Kidney (tissue), 13 donors: ENCODE measurements at regions not wholly inside any gene's neighbourhood (a gene's known extent, or its start where the extent isn't known, plus 50 kb on each side); places are given as distances from the start of the nearest gene placed in this dataset.
A peak's percentile ranks its signal among the peaks of the same experiment; 100 is the strongest.

Experiments used
- DNase-seq, 5 donors: peaks; one replicate each; pipeline ENCODE4 v3.0.0-alpha.2; 2013 to 2020
- FAIRE-seq: peaks from 2 replicates; lab custom pipeline; 2012; peaks lifted over from hg19 to GRCh38; lab: Jason Lieb, UNC
- H3K27ac ChIP-seq, 2 donors: one replicate each; pipeline ENCODE4 v1.7.0; 2013; ENCODE audit warnings: low read depth in 2 of 2, low read length in 2 of 2, inconsistent platforms in 1 of 2
- H3K27me3 ChIP-seq: one replicate; pipeline ENCODE4 v1.7.1; 2013; ENCODE audit warnings: low read length, inconsistent platforms; ENCODE audit not compliant: control insufficient read depth, insufficient read depth
- H3K36me3 ChIP-seq, 3 donors: one replicate each; pipeline versions ENCODE4 v1.7.0 to v1.7.1; 2013; ENCODE audit warnings: low read length in 3 of 3, control low read depth in 1 of 3, inconsistent platforms in 1 of 3; ENCODE audit not compliant: insufficient read depth in 3 of 3, control insufficient read depth in 2 of 3
- H3K4me1 ChIP-seq, 3 donors: one replicate each; pipeline versions ENCODE4 v1.7.0 to v1.7.1; 2013; ENCODE audit warnings: low read length in 3 of 3, inconsistent platforms in 1 of 3, low read depth in 1 of 3; ENCODE audit not compliant: control insufficient read depth in 2 of 3, insufficient read depth in 2 of 3
- H3K4me3 ChIP-seq, 3 donors: one replicate each; pipeline versions ENCODE4 v1.7.0 to v1.8.1; 2013; ENCODE audit warnings: low read length in 3 of 3, control low read depth in 1 of 3, inconsistent platforms in 1 of 3
- H3K9ac ChIP-seq, 3 donors: one replicate each; pipeline versions ENCODE4 v1.7.0 to v1.7.1; 2013; ENCODE audit warnings: low read length in 3 of 3, control low read depth in 1 of 3, inconsistent platforms in 1 of 3
- H3K9me3 ChIP-seq, 3 donors: one replicate each; pipeline versions ENCODE4 v1.7.0 to v1.7.1; 2013; ENCODE audit warnings: low read length in 3 of 3, control low read depth in 1 of 3, inconsistent platforms in 1 of 3; ENCODE audit not compliant: control insufficient read depth in 2 of 3, insufficient read depth in 1 of 3
- CTCF ChIP-seq: IDR thresholded peaks from 3 replicates; pipeline ENCODE4 v1.5.1; 2012; ENCODE audit warnings: mild to moderate bottlenecking, moderate library complexity, borderline replicate concordance; ENCODE audit not compliant: insufficient read depth; ENCODE audit errors: extremely low read depth
- intact Hi-C: fragments of 100-400 bp; cut with DNase I; formaldehyde crosslinking; loops from one replicate; pipeline ENCODE4 v1.11.1; 2022
- donor health status: control.
- donor health status: control.
- donor health status: control.
- donor health status: control.
- donor health status: control.
- donor health status: DM: yes; HTN: yes; CAD: no.
- donor health status: Normal renal cell carcinoma (clear cell type).

GRCh38 chr2:42944779-42945415 lies 152.5 kb upstream of the HAAO start:
- Histone ChIP-seq H3K27me3 (no peaks in the 10 kb centered on the region), H3K9me3 (no peaks in the 10 kb centered on the region), H3K4me3 (no peak overlapping the region), H3K4me1 (peaks cover 0 to 17% (median 4%) of the 10 kb centered on the region in 3 donors), H3K9ac (no peak overlapping the region), H3K27ac (no peak overlapping the region), H3K36me3 (no peaks in the 10 kb centered on the region)
- DNase-seq (peak in 1 of 5 donors; percentile 45), FAIRE-seq (no peak)
- no peak for TF ChIP-seq CTCF
- intact Hi-C loops = no loop called here

GRCh38 chr2:42942990-42943493 lies 150.7 kb upstream of the HAAO start:
- intact Hi-C loops = no loop called here
- Histone ChIP-seq H3K4me1 (peaks cover 0 to 25% (median 7%) of the 10 kb centered on the region in 3 donors), H3K9me3 (no peaks in the 10 kb centered on the region), H3K4me3 (no peak overlapping the region), H3K27me3 (no peaks in the 10 kb centered on the region), H3K9ac (no peak overlapping the region), H3K27ac (no peak overlapping the region), H3K36me3 (no peaks in the 10 kb centered on the region)
- no peak for TF ChIP-seq CTCF
- DNase-seq (no peak), FAIRE-seq (no peak)

- FAIRE-seq = no peak
- Histone ChIP-seq H3K9ac (no peak overlapping the region), H3K36me3 (no peaks in the 10 kb centered on the region), H3K9me3 (no peaks in the 10 kb centered on the region), H3K4me1 (peaks cover 0 to 30% (median 7%) of the 10 kb centered on the region in 3 donors), H3K27me3 (no peaks in the 10 kb centered on the region), H3K4me3 (no peak overlapping the region), H3K27ac (no peak overlapping the region)
- intact Hi-C loops = no loop called here
- no peak for DNase-seq
- no peak for TF ChIP-seq CTCF
Measured at GRCh38 chr2:42942214-42942989, 150.0 kb upstream of the HAAO start.
